Omental fat pad (tissue), 3 donors: ENCODE measurements at regions not wholly inside any gene's neighbourhood (a gene's known extent, or its start where the extent isn't known, plus 50 kb on each side); places are given as distances from the start of the nearest gene placed in this dataset.

ENCODE experiments used
- ATAC-seq: fragments of 150-250 bp; one replicate; pipeline ENCODE4 v1.9.1; 2016; ENCODE audit warnings: mild to moderate bottlenecking, moderate library complexity; ENCODE audit not compliant: low FRiP score
- DNase-seq: peaks from one replicate; pipeline ENCODE4 v3.0.0-alpha.2; 2019; ENCODE audit warnings: low spot score
- TF ChIP-seq, protein P1 (sequence below), 3 donors: fragments of 450-650 bp; IDR thresholded peaks; one replicate each; pipeline ENCODE4 v1.5.1; 2016 to 2017; ENCODE audit warnings: antibody characterized with exemption in 3 of 3, mild to moderate bottlenecking in 3 of 3, moderate library complexity in 2 of 3

DNA sequence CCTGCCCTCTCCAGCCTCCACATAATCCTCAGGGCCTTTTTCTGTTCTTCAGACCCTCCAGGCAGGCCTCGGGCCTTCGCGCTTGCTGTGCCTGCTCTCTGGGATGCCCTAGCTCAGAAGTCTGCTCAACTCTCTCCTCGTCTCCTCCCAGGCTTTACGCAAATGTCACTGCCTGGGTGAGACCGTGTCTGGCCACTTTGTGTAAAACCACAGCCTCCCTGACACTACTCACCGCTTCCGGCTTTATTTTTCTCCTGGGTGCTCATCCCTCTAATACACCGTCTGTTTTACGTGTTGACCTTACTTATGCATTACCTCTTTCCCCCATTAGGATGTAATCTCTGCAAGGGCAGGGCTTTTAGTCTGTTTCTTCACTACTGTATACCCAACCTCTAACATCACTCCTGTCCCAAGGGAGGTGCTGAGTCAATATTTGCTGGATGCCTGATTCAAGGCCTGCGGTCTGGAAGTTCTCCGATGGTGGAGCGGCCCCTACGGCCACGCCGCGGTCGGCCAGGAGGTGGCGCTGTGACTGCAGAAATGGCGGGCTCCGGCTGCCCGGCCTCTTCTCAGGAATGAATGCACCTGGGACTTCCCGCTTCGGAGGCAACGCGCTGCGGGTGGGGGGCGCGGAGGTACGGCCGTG, 58.2 kb upstream of the THY1 start:
- DNase-seq = peak; percentile 91
- peak; percentile 88 for ATAC-seq

DNA sequence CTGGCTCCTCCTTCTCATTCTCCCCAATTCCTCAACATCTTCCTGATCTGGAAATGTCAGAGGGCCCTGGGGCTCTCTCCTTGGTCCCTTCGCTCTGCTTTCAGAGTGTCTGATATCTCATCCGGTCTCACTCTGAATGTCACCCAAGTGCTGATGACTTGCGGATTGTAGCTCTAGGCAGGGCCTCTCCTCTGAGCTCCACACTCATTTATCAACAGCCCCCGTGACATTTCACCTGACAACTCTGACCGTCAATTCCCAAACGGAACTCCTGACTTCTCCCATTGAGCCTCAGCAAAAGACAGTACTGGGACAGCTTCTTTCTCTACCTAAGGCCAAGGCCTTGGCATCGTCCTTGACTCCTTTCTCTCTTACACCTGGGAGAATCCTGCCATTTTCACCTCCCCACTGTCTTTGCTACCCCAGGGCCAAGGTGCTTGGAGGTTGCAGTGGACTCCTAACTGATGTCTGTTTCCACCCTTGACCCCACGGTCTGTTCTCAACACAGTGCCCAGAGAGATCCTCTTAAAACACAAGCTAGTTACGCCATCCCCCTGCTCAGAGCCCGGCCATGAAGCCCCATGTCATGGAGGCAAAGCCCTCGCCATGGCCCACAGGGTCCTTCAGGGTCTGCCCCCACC, 57.5 kb upstream of the THY1 start:
- ATAC-seq (no peak), DNase-seq (peak; percentile 18)
- TF ChIP-seq, protein P1, sequence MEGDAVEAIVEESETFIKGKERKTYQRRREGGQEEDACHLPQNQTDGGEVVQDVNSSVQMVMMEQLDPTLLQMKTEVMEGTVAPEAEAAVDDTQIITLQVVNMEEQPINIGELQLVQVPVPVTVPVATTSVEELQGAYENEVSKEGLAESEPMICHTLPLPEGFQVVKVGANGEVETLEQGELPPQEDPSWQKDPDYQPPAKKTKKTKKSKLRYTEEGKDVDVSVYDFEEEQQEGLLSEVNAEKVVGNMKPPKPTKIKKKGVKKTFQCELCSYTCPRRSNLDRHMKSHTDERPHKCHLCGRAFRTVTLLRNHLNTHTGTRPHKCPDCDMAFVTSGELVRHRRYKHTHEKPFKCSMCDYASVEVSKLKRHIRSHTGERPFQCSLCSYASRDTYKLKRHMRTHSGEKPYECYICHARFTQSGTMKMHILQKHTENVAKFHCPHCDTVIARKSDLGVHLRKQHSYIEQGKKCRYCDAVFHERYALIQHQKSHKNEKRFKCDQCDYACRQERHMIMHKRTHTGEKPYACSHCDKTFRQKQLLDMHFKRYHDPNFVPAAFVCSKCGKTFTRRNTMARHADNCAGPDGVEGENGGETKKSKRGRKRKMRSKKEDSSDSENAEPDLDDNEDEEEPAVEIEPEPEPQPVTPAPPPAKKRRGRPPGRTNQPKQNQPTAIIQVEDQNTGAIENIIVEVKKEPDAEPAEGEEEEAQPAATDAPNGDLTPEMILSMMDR (IDR thresholded peaks at IDR 0.05) = no peak

More for the DNA sequence above, 58.2 kb upstream of the THY1 start:
- TF ChIP-seq, protein P1 (IDR thresholded peaks at IDR 0.05) = peak in 2 of 3 donors; percentile 86 to 95

DNA sequence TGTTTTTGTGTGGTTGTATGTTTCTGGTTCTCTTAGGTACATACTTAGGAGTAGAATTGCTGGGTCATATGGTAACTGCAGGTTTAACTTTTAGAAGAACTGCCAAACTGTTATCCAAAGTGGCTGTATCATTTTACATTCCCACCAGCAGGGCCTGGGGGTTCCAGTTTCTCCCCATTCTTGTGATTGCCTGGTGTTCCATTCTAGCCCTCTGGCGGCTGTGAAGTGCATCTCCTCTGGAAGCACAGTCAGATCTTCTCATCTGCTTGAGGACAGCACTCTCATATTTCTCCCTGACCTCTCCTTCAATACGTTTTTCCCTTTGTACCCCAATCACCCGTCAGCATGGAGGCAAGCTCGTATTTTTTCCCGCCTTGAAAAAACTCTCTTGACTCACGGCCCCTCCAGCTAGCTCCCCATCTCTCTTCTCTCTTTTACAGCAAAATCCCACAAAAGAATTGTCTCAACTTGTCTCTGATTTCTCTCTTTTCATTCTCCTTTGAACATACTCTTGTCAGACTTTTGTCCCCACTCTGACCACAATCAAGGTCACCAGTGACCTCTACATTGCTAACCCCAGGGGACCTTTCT, 56.8 kb upstream of the THY1 start:
- DNase-seq (peak; percentile 8), ATAC-seq (no peak)
- TF ChIP-seq, protein P1 (IDR thresholded peaks at IDR 0.05) = no peak

DNA sequence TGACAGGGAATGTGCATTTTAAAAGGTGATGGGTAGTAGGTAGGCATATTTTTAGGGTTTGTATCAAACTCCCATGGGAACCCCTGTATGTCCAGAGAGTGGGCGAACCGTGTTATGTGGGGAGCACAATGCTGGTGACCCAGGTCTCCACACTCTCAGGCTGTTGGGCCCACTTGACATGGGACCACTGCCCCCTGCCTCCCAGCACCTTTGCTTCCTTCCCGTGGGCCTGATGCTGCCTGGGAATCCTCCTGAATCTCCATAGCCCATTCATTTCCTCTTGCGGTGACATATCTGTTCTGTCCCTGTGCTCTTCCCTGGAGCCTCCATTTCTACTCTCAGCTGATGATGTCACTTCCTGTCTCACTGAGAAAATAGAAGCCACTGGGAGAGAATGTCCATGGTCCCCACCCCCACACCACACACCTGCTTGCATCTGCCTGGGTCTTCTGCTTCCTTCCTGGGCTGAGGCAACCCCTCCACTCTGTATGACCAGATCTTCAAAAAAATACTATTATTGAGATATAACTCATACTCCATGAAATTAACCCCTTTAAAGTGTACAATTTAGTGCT, 55.8 kb upstream of the THY1 start:
- DNase-seq (peak; percentile 18), ATAC-seq (no peak)
- TF ChIP-seq, protein P1 (IDR thresholded peaks at IDR 0.05) = no peak

DNA sequence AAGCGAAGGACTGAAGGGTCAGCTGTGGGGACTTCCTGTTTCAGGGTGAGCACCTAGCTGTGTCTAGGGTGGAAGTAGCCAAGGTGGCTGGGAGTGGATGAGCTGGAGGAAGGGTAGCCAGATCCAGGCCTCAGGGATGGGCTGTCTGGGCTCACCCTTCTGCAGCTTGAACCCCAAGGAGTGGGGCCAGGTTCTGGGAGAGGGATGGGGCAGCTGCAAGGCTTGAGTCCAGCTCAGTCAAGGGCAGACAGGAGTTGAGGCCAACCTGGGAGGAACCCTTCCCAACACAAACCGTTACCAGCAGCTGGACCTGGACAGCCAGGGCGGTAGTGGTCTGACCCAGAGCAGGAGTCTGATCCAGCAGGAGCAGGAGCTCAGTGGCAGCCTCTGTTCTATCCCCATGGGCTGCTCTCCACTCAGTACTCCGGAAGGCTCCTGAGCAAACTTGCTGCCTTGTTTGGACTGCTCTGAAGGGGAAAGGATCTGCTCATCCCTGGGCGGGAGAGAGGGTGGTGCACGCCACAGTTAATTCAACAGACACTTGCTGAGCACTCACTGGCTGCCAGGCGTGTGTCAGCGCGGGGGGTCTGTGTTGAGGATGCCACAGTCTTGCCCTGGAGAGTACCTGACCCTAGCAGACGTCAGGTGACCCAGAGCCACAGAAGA, 53.8 kb upstream of the THY1 start:
- ATAC-seq = no peak
- DNase-seq = no peak
- TF ChIP-seq, protein P1 (IDR thresholded peaks at IDR 0.05) = no peak

DNA sequence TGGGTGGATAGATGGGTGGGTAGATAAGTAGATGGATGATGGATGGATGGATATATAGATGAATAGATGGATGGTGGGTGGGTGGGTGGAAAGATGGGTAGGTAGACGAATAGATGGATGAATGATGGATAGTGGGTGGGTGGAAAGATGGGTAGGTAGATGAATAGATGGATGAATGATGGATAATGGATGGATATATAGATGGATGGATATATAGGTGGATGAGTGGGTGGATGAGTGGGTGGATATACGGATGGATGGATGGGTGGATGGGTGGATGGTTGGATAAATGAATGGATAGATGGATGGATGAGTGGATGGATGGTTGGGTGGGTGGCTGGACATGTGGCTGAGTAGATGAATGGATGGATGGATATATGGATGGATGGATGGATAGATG, 53.1 kb upstream of the THY1 start:
- no peak for DNase-seq
- TF ChIP-seq, protein P1 (IDR thresholded peaks at IDR 0.05) = no peak
- no peak for ATAC-seq
